GM06990 (cell line): ENCODE measurements at regions not wholly inside any gene's neighbourhood (a gene's known extent, or its start where the extent isn't known, plus 50 kb on each side); places are given as distances from the start of the nearest gene placed in this dataset.

Experiments
- DNase-seq: peaks from one replicate; pipeline ENCODE4 v3.0.0-alpha.2; 2011; ENCODE audit not compliant: insufficient read length; ENCODE audit errors: extremely low read depth
- H3K27me3 ChIP-seq: replicated peaks from 2 replicates; pipeline ENCODE4 v1.6.0; 2011; ENCODE audit warnings: low read length; ENCODE audit not compliant: control insufficient read depth, insufficient read depth
- H3K36me3 ChIP-seq: 2 replicates; pipeline ENCODE4 v1.5.1; 2011; ENCODE audit warnings: low read length; ENCODE audit not compliant: control insufficient read depth, insufficient read depth
- H3K4me3 ChIP-seq: replicated peaks from 2 replicates; pipeline ENCODE4 v1.5.1; 2011; ENCODE audit warnings: low read depth, mild to moderate bottlenecking, control low read depth, low read length
- CTCF ChIP-seq: IDR thresholded peaks from 2 replicates; pipeline ENCODE4 v1.5.1; 2011; ENCODE audit warnings: low read length, control low read depth, mild to moderate bottlenecking, inconsistent platforms; ENCODE audit not compliant: insufficient read depth, poor library complexity, severe bottlenecking

- H3K4me3 ChIP-seq: no peak overlapping the region
- no peak for DNase-seq
Observed at GRCh38 chr5:68137511-68138140, 77.9 kb upstream of the PIK3R1 start.

GRCh38 chr5:68134669-68135313, 80.8 kb upstream of the PIK3R1 start:
- no peak overlapping the region for H3K4me3 ChIP-seq
- no peak for TF ChIP-seq CTCF
- no peaks in the 10 kb centered on the region for H3K27me3 ChIP-seq
- no peak for DNase-seq
- H3K36me3 ChIP-seq: no peaks in the 10 kb centered on the region

More at GRCh38 chr5:68137511-68138140, 77.9 kb upstream of the PIK3R1 start:
- H3K27me3 ChIP-seq: no peaks in the 10 kb centered on the region
- H3K36me3 ChIP-seq: no peaks in the 10 kb centered on the region
- TF ChIP-seq CTCF: no peak

DNA sequence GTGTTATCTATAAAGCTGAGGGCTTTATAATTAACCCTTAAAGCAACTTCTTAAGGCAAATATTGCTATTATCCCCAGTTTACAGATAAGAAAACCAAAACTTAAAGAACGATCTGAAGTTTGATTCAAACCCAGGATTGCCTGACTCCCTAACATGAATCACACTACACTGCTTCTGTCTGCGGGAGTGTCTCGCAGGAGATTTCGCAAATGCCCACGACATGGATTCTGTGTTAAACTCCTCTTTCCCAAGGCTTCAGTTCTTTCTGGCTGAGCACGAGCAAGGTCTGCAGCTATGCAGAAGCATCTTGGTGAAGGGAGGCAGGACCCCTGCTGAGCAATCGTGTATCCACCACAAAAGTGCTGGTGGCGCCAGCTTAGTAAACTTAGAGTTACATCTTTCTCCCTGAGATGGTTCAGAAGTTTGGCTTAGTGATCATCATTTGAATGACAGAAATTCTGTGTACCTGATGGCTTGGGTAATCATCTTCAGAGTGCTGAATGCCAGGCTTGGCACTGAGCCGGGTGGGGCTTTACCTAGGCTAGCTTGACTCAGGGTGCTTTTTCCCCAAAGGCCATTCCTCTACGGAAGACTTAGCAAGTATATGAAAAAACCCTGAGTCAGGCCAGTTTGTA, 81.4 kb upstream of the PIK3R1 start:
- no peak for DNase-seq
- TF ChIP-seq CTCF: no peak
- no peaks in the 10 kb centered on the region for H3K36me3 ChIP-seq

GRCh38 chr5:68130253-68130652, 85.3 kb upstream of the PIK3R1 start:
- Histone ChIP-seq H3K36me3 (no peaks in the 10 kb centered on the region), H3K27me3 (no peaks in the 10 kb centered on the region), H3K4me3 (no peak overlapping the region)
- no peak for TF ChIP-seq CTCF
- DNase-seq: no peak

More for the DNA sequence above, 81.4 kb upstream of the PIK3R1 start:
- Histone ChIP-seq H3K27me3 (no peaks in the 10 kb centered on the region), H3K4me3 (no peak overlapping the region)

DNA sequence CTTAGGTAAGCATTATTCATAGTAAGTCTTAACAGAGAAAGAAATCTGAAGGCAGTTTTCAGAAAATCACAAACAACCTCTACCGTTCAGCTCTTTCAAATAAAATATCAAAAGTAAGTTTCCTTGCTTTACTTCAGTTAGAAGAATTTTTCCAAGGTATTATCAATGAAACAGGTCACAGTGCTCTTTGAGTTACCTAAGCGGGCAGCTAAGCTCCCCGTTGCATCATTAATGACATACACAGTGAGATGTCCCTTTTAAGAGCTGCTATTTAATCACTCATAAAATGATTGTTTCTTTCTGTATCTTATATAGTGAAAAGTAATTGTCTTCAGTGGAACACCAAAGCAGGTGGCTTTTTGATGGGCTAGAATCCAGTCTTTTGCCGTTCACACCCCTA, 86.2 kb upstream of the PIK3R1 start:
- DNase-seq: no peak
- TF ChIP-seq CTCF: no peak
- no peaks in the 10 kb centered on the region for H3K36me3 ChIP-seq
- H3K27me3 ChIP-seq: no peaks in the 10 kb centered on the region
- H3K4me3 ChIP-seq: no peak overlapping the region
